ENCODE measurements at regions not wholly inside any gene's neighbourhood (a gene's known extent, or its start where the extent isn't known, plus 50 kb on each side); places are given as distances from the start of the nearest gene placed in this dataset.

DNA sequence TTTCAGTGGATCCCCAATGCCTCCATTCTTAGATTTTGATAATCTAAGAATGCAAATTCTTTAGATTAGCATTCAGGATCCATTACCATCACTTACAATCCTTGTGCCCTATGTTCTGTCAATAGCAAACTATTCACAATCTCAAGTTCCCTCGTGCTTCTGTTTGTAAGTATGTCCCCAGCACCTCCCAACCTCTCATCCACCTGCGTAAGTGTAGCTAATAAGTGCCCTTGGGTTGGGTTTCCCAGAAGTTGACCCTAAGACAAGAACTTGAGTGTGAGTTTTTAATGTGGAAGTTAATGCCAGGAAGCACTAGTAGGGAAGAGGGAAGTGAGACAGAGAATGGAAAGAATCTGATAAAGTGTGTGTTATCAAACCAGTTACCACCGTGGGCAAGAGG, 72.6 kb upstream of the PAK5 start:
- Histone ChIP-seq H3K36me3 (ENCODE audit: insufficient read depth, low read length) (no peaks in the 10 kb centered on the region), H2AFZ (ENCODE audit: low read depth, low read length) (no peak overlapping the region), H3K4me3 (ENCODE audit: low read depth in 1 of 2, low read length in 2 of 2) (no peak overlapping the region), H3K79me2 (ENCODE audit: insufficient read depth, low read length) (no peaks in the 10 kb centered on the region), H4K20me1 (ENCODE audit: insufficient read depth, low read length) (no peaks in the 10 kb centered on the region), H3K4me1 (ENCODE audit: insufficient read depth, low read length) (no peaks in the 10 kb centered on the region), H3K9me3 (ENCODE audit: insufficient read depth, low read length, severe bottlenecking) (no peaks in the 10 kb centered on the region), H3K9ac (ENCODE audit: low read depth, low read length) (no peak overlapping the region), H3K27me3 (ENCODE audit: insufficient read depth, low read length, poor library complexity) (peaks cover 5% of the 10 kb centered on the region), H3K27ac (ENCODE audit: low read length) (no peak overlapping the region), H3K4me2 (ENCODE audit: insufficient read depth, low read length) (no peak overlapping the region)
- TF ChIP-seq, protein P1, sequence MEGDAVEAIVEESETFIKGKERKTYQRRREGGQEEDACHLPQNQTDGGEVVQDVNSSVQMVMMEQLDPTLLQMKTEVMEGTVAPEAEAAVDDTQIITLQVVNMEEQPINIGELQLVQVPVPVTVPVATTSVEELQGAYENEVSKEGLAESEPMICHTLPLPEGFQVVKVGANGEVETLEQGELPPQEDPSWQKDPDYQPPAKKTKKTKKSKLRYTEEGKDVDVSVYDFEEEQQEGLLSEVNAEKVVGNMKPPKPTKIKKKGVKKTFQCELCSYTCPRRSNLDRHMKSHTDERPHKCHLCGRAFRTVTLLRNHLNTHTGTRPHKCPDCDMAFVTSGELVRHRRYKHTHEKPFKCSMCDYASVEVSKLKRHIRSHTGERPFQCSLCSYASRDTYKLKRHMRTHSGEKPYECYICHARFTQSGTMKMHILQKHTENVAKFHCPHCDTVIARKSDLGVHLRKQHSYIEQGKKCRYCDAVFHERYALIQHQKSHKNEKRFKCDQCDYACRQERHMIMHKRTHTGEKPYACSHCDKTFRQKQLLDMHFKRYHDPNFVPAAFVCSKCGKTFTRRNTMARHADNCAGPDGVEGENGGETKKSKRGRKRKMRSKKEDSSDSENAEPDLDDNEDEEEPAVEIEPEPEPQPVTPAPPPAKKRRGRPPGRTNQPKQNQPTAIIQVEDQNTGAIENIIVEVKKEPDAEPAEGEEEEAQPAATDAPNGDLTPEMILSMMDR (IDR thresholded peaks at IDR 0.05; ENCODE audit: borderline replicate concordance, extremely low read depth, low read length, poor library complexity, severe bottlenecking), result no peak
- no peak for TF ChIP-seq EZH2 (IDR thresholded peaks at IDR 0.05; ENCODE audit: borderline replicate concordance, low read depth, low read length, severe bottlenecking)
- ATAC-seq (ENCODE audit: insufficient read depth, low read depth) (no peak), DNase-seq (no peak)

DNA sequence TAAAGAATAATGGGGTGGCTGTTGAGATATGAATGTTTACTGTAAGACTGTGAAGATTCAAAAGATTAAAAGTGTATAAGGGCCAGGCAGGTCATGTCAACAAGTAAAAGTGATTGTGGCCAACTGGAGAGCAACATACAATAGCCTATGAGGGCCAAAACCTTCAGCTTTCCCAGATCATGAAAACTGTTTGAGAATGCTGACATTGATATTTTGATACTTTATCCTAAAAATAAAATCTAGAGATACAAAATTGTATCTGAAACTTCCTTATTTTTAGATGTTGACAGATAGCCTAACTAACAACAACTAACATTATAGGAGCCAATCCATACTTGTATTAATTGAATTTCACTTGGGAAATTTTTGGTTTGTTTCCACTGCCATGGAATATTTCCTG, 70.3 kb upstream of the PAK5 start:
- TF ChIP-seq, protein P1 (IDR thresholded peaks at IDR 0.05; ENCODE audit: borderline replicate concordance, extremely low read depth, low read length, poor library complexity, severe bottlenecking), result no peak
- no peak for TF ChIP-seq EZH2 (IDR thresholded peaks at IDR 0.05; ENCODE audit: borderline replicate concordance, low read depth, low read length, severe bottlenecking)
- DNase-seq (no peak), ATAC-seq (ENCODE audit: insufficient read depth, low read depth) (no peak)
- Histone ChIP-seq H3K4me2 (ENCODE audit: insufficient read depth, low read length) (no peak overlapping the region), H3K36me3 (ENCODE audit: insufficient read depth, low read length) (no peaks in the 10 kb centered on the region), H3K9ac (ENCODE audit: low read depth, low read length) (no peak overlapping the region), H4K20me1 (ENCODE audit: insufficient read depth, low read length) (no peaks in the 10 kb centered on the region), H3K27me3 (ENCODE audit: insufficient read depth, low read length, poor library complexity) (peaks cover 5% of the 10 kb centered on the region), H3K4me1 (ENCODE audit: insufficient read depth, low read length) (no peaks in the 10 kb centered on the region), H3K79me2 (ENCODE audit: insufficient read depth, low read length) (no peaks in the 10 kb centered on the region), H2AFZ (ENCODE audit: low read depth, low read length) (no peak overlapping the region), H3K4me3 (ENCODE audit: low read depth in 1 of 2, low read length in 2 of 2) (no peak overlapping the region), H3K9me3 (ENCODE audit: insufficient read depth, low read length, severe bottlenecking) (no peaks in the 10 kb centered on the region), H3K27ac (ENCODE audit: low read length) (no peak overlapping the region)

DNA sequence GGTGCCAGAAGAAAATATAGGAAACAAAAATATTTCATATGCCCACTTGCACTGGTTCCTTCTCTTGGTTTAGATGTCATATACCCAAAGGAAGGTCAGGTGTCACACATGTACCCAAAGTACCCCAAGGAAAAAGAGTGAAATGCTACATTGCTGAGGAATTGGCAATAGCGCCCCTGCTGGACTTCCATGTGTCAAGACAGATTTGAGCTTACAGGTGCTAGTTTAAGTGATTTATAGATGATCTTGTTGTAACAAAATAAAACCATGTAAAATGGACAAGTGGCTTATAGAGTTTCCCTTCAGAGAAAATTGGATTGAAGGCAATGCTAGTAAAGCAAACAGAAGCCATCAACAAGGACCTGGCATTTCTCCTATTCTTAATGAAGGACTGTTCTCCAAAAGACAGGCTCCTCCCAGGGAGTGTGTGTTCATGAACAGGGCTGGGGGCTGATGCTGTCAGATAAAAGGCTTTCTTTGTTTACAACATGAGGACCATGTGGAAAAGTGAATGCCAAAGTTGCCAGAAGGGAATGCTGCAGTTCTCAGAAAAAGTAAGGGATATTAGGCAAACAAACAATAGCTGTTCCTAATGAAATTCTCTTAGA, 64.3 kb upstream of the PAK5 start:
- no peak for ATAC-seq (ENCODE audit: insufficient read depth, low read depth)
- TF ChIP-seq, protein P1 (IDR thresholded peaks at IDR 0.05; ENCODE audit: borderline replicate concordance, extremely low read depth, low read length, poor library complexity, severe bottlenecking), result peak; percentile 52
- TF ChIP-seq EZH2 (IDR thresholded peaks at IDR 0.05; ENCODE audit: borderline replicate concordance, low read depth, low read length, severe bottlenecking), result no peak
- peaks cover 15% of the 10 kb centered on the region for H3K27me3 ChIP-seq (ENCODE audit: insufficient read depth, low read length, poor library complexity)
- no peaks in the 10 kb centered on the region for H3K9me3 ChIP-seq (ENCODE audit: insufficient read depth, low read length, severe bottlenecking)
- no peaks in the 10 kb centered on the region for H3K79me2 ChIP-seq (ENCODE audit: insufficient read depth, low read length)
- no peak overlapping the region for H3K4me3 ChIP-seq (ENCODE audit: low read depth in 1 of 2, low read length in 2 of 2)
- no peak overlapping the region for H3K9ac ChIP-seq (ENCODE audit: low read depth, low read length)
- DNase-seq, result no peak
- no peak overlapping the region for H3K27ac ChIP-seq (ENCODE audit: low read length)
- no peaks in the 10 kb centered on the region for H4K20me1 ChIP-seq (ENCODE audit: insufficient read depth, low read length)
- H2AFZ ChIP-seq (ENCODE audit: low read depth, low read length), result no peak overlapping the region
- no peak overlapping the region for H3K4me2 ChIP-seq (ENCODE audit: insufficient read depth, low read length)
- H3K4me1 ChIP-seq (ENCODE audit: insufficient read depth, low read length), result no peaks in the 10 kb centered on the region
- H3K36me3 ChIP-seq (ENCODE audit: insufficient read depth, low read length), result no peaks in the 10 kb centered on the region

Data from DND-41 (cell line).